ENCODE measurements at regions not wholly inside any gene's neighbourhood (a gene's known extent, or its start where the extent isn't known, plus 50 kb on each side); places are given as distances from the start of the nearest gene placed in this dataset.

DNA sequence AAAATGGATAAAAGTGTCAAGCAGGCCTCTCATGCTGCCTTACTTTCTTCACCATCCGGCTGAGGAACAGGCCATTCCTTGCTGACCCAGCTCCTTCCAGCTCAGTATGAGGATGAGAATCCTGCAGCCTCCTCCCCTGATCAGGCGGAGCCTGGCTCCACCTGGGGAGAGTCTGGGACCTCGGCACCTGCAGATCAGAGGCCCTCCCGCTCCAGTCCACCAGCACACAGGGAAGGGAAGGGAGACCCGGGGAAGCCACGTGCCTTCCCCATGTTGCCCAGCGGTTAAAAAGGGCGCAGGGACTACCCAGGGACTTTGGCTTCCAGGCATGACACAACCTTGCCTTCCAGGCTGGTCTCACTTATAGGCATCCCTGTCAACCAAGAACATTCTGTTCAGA is 172.0 kb downstream of the NDUFA10 start:
- Histone ChIP-seq H3K4me1 (replicated peaks in 1 of 2; ENCODE audit: control insufficient read depth in 2 of 2, insufficient read depth in 2 of 2, low read length in 2 of 2) (no peaks in the 10 kb centered on the region), H3K4me3 (no peak overlapping the region), H2AFZ (ENCODE audit: low read depth, low read length) (no peak overlapping the region), H3K9ac (ENCODE audit: insufficient read depth in 1 of 2, low read depth in 2 of 2, low read length in 2 of 2) (no peak overlapping the region), H3K27ac (ENCODE audit: extremely low read depth, low read depth, low read length) (no peak overlapping the region), H3K27me3 (ENCODE audit: control insufficient read depth in 2 of 2, insufficient read depth in 2 of 2, low read length in 2 of 2) (peaks cover 0 to 8% of the 10 kb centered on the region in 2 experiments; a peak in 2 of 5 replicates), H4K20me1 (replicated peaks; ENCODE audit: control insufficient read depth, insufficient read depth, low read length) (no peaks in the 10 kb centered on the region), H3K79me2 (ENCODE audit: control insufficient read depth, insufficient read depth, low read length) (no peaks in the 10 kb centered on the region), H3K4me2 (ENCODE audit: insufficient read depth, low read length) (no peak overlapping the region), H3K36me3 (ENCODE audit: control insufficient read depth, insufficient read depth, low read length) (no peaks in the 10 kb centered on the region), H3K9me3 (replicated peaks; ENCODE audit: control insufficient read depth, insufficient read depth, low read depth, low read length) (no peaks in the 10 kb centered on the region), H3K9me1 (ENCODE audit: control insufficient read depth, insufficient read depth, low read length) (no peaks in the 10 kb centered on the region)
- in situ Hi-C loops (cut with MboI), result no loop called here
- intact Hi-C loops (cut with micrococcal nuclease), result no loop called here
- 0% methylated on average over 5 of the region's 8 CpGs for WGBS (ENCODE audit: insufficient coverage, low coverage, missing lambda C conversion rate)
- FAIRE-seq (no peak), ATAC-seq (no peak), DNase-seq (ENCODE audit: extremely low read depth in 1 of 4, low spot score in 3 of 4) (no peak)
- ChIA-PET CTCF (ENCODE audit: low intra/inter-chr PET ratio) (no interaction called here), POLR2A (no interaction called here)
- no TSS peak for BruUV-seq (replicated peaks)
- TF ChIP-seq RHOXF2B (CRISPR knock-in tag; conservative IDR thresholded peaks at IDR 0.05), result no peak
- TF ChIP-seq FOXM1 (IDR thresholded peaks at IDR 0.05; ENCODE audit: low read depth), result no peak
- TF ChIP-seq FOXM1 (CRISPR knock-in tag; IDR thresholded peaks at IDR 0.05; ENCODE audit: low read depth), result no peak
- no peak for TF ChIP-seq ZNF384 (IDR thresholded peaks at IDR 0.05; ENCODE audit: low read depth, low read length)
- no peak for TF ChIP-seq SRF (CRISPR knock-in tag; IDR thresholded peaks at IDR 0.05)
- TF ChIP-seq GATAD2B (IDR thresholded peaks at IDR 0.05; ENCODE audit: borderline replicate concordance), result no peak

DNA sequence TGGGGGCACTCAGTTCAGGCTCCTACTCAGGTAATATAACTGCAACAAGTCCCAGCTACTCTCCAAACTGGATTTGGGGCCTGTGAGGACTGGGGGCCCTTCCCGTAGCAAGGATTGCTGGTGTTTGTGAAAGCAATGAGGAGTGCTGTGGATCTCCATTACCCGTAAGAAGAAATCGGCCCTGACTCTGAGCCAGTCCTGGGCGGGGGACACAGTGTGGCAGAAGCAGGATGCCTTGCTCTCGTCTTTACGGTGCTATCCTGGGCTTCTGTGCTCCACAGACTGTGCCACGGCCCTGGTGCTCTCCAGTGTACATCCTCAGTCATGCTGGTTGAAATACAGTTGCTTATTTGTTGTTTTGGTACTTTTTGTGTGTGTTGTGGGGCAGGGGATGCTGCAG is 172.9 kb downstream of the NDUFA10 start:
- BruUV-seq (replicated peaks), result no TSS peak
- Histone ChIP-seq H3K27me3 (ENCODE audit: control insufficient read depth in 2 of 2, insufficient read depth in 2 of 2, low read length in 2 of 2) (peaks cover 0 to 8% of the 10 kb centered on the region in 2 experiments; a peak in 2 of 5 replicates), H3K9ac (ENCODE audit: insufficient read depth in 1 of 2, low read depth in 2 of 2, low read length in 2 of 2) (no peak overlapping the region), H3K36me3 (ENCODE audit: control insufficient read depth, insufficient read depth, low read length) (no peaks in the 10 kb centered on the region), H3K9me1 (ENCODE audit: control insufficient read depth, insufficient read depth, low read length) (no peaks in the 10 kb centered on the region), H3K4me3 (no peak overlapping the region), H3K9me3 (replicated peaks; ENCODE audit: control insufficient read depth, insufficient read depth, low read depth, low read length) (no peaks in the 10 kb centered on the region), H4K20me1 (replicated peaks; ENCODE audit: control insufficient read depth, insufficient read depth, low read length) (no peaks in the 10 kb centered on the region), H3K27ac (ENCODE audit: extremely low read depth, low read depth, low read length) (no peak overlapping the region), H2AFZ (ENCODE audit: low read depth, low read length) (no peak overlapping the region), H3K4me1 (replicated peaks in 1 of 2; ENCODE audit: control insufficient read depth in 2 of 2, insufficient read depth in 2 of 2, low read length in 2 of 2) (no peaks in the 10 kb centered on the region), H3K4me2 (ENCODE audit: insufficient read depth, low read length) (no peak overlapping the region), H3K79me2 (ENCODE audit: control insufficient read depth, insufficient read depth, low read length) (no peaks in the 10 kb centered on the region)
- DNase-seq (ENCODE audit: extremely low read depth in 1 of 4, low spot score in 3 of 4) (no peak), FAIRE-seq (no peak), ATAC-seq (no peak)
- POLR2A ChIA-PET, result no interaction called here
- CTCF ChIA-PET (ENCODE audit: low intra/inter-chr PET ratio), result no interaction called here
- 0% methylated on average over 3 of the region's 7 CpGs for WGBS (ENCODE audit: insufficient coverage, low coverage, missing lambda C conversion rate)
- in situ Hi-C loops (cut with MboI) (no loop called here), intact Hi-C loops (cut with micrococcal nuclease) (no loop called here)
- no peak for TF ChIP-seq ZKSCAN1 (IDR thresholded peaks at IDR 0.05; ENCODE audit: low read depth, low read length)
- TF ChIP-seq KDM2B (CRISPR knock-in tag; IDR thresholded peaks at IDR 0.05), result no peak
- TF ChIP-seq, protein P1, sequence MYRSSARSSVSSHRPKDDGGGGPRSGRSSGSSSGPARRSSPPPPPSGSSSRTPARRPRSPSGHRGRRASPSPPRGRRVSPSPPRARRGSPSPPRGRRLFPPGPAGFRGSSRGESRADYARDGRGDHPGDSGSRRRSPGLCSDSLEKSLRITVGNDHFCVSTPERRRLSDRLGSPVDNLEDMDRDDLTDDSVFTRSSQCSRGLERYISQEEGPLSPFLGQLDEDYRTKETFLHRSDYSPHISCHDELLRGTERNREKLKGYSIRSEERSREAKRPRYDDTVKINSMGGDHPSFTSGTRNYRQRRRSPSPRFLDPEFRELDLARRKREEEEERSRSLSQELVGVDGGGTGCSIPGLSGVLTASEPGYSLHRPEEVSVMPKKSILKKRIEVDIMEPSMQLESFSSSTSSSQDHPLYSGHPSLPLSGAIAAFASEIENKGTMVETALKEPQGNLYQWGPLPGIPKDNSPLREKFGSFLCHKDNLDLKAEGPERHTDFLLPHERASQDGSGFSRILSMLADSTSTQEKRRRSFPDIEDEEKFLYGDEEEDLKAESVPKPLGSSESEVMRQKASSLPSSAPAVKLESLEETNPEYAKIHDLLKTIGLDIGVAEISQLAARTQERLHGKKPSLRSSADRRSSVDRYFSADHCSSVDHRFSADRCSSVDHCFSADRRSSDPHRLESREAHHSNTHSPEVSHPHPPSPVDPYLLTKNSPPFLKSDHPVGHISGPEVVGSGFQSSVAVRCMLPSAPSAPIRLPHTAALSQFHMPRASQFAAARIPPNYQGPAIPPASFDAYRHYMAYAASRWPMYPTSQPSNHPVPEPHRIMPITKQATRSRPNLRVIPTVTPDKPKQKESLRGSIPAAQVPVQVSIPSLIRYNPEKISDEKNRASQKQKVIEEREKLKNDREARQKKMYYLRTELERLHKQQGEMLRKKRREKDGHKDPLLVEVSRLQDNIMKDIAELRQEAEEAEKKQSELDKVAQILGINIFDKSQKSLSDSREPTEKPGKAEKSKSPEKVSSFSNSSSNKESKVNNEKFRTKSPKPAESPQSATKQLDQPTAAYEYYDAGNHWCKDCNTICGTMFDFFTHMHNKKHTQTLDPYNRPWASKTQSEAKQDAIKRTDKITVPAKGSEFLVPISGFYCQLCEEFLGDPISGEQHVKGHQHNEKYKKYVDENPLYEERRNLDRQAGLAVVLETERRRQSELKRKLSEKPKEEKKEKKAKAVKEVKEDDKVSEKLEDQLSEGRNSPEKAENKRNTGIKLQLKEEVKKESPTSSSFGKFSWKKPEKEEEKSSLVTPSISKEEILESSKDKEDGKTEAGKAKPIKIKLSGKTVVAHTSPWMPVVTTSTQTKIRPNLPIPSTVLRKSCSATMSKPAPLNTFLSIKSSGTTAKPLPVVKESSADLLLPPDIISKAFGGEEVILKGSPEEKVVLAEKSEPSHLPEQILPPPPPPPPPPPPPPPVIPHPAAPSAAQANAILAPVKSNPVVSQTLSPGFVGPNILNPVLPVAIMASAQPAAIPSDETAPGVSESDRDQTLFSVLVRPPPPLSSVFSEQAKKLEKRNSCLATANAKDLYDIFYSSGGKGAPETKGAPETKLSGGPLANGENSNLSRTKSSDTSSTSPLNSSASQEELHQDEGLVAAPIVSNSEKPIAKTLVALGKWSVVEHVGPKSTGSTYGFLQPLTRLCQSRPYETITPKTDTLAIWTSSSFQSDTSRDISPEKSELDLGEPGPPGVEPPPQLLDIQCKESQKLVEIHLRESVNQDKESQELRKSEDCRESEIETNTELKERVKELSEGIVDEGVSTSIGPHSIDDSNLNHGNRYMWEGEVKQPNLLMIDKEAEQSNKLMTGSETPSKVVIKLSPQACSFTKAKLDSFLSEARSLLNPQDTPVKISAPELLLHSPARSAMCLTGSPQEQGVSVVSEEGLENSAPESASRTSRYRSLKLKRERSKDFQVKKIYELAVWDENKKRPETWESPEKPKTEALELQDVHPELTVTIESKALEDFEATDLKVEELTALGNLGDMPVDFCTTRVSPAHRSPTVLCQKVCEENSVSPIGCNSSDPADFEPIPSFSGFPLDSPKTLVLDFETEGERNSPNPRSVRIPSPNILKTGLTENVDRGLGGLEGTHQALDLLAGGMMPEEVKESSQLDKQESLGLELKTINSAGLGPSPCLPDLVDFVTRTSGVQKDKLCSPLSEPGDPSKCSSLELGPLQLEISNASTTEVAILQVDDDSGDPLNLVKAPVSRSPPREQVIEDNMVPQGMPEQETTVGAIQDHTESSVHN (IDR thresholded peaks at IDR 0.05; ENCODE audit: borderline replicate concordance in 1 of 2, low read depth in 1 of 2), result no peak
- TF ChIP-seq ZBED1 (IDR thresholded peaks at IDR 0.05), result no peak
- no peak for TF ChIP-seq OTX1 (CRISPR knock-in tag; IDR thresholded peaks at IDR 0.05)
